LHCN-M2 (cell line): ENCODE measurements at regions not wholly inside any gene's neighbourhood (a gene's known extent, or its start where the extent isn't known, plus 50 kb on each side); places are given as distances from the start of the nearest gene placed in this dataset.
A peak's percentile ranks its signal among the peaks of the same experiment; 100 is the strongest.

Experiments
- DNase-seq: peaks from one replicate; pipeline ENCODE4 v3.0.0-alpha.2; 2012; ENCODE audit warnings: low read depth

- DNase-seq, result peak; percentile 54
Observed at GRCh38 chr11:92276773-92277172, 52.2 kb downstream of the FAT3 start.

- DNase-seq, result peak; percentile 26
Observed at GRCh38 chr11:92277871-92278270, 53.3 kb downstream of the FAT3 start.

- peak; percentile 13 for DNase-seq
Observed at GRCh38 chr11:92278791-92279433, 54.3 kb downstream of the FAT3 start.

- no peak for DNase-seq
Observed at GRCh38 chr11:92284107-92284506, 59.5 kb downstream of the FAT3 start.

DNA sequence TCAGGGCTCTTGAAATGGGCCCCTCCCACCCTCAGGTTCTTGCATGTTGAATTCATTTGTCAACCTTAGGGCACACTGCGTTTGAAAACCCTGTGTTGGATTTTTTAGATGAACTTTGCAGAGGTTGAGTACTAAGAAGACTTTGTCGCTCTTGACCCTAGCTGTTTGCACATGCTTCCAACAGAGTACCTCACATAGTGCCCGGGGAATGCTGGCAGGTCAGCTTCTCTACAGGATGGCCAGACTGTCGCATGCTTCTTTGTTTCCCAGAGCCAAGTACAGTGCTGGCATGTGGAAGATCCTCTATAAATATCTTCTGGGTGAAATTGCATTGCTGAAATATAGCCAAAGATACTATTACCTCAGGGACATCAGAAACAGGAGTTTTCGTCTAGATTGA is 59.9 kb downstream of the FAT3 start:
- DNase-seq, result no peak

GRCh38 chr11:92285776-92286175 is 61.2 kb downstream of the FAT3 start:
- DNase-seq, result no peak

GRCh38 chr11:92286709-92287108 is 62.1 kb downstream of the FAT3 start:
- DNase-seq, result no peak

GRCh38 chr11:92295175-92296137 is 70.8 kb downstream of the FAT3 start:
- DNase-seq, result peak; percentile 74

GRCh38 chr11:92296138-92296515 is 71.5 kb downstream of the FAT3 start:
- peak; percentile 72 for DNase-seq

DNA sequence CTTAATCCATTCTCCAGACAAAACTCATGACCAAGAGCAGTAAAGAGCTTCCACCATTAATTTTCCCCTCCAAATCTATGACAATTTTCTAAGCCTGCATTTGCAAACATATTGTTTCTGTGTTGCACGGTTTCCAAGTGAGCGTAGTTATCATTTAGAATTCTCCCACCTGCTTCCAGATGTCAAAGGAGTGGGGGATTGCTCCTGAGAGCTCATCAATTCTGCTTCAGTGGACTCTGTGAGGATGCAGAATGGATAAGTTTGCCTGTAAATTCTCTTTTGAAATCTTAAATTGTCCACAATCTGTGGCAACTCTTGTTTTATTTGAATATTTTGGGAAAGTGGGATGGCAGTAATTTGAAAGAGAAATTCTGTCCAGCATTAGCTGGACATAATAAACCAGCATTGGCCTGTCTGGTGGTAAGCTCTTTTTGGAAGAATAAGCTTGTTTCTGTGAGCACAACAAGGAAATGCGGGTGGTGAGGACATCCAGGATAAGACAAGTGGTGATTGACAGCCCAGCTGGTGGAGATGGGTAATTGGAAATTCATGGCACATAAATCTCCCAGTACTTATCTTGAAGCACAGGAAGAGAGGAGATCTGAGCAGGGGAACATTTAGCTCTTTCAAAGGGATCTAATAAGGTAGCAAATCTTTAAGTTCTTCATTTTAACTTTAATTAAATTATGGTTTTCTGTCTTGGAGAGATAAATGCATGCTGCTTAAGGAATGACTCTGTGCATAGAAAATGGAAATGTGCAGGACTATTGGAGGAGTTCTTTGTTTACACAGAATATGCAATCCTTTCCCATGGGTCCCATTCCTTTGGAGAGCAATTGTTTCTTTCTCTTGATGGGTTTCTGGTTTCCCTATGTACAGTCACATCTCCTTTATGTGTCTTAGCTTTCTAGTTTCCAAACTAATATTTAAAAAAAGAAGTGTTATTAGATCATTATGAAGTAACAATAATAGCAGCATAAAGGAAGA is 73.2 kb downstream of the FAT3 start:
- DNase-seq, result peak; percentile 79

DNA sequence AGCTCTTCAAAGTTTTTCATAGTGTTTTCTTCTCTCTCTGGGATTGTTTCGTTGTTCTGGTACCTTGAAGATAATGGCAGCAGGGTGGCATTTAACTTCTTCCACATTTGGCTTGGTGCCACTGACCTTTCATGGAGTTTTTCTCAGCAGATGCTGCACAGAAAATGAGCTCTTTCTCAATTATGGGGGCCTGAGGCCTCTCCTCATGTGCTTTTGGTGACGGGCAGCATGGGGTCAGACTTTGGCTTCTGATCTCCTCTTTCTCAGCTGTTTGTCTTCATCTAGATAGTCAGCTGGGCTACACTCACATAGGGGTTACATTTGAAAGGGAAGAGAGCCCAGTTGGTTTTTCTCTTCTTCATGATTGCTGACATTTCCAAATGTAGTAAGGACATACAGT is 76.3 kb downstream of the FAT3 start:
- DNase-seq, result no peak

GRCh38 chr11:92302770-92303169 is 78.2 kb downstream of the FAT3 start:
- peak; percentile 78 for DNase-seq

GRCh38 chr11:92304271-92304670 is 79.7 kb downstream of the FAT3 start:
- no peak for DNase-seq

GRCh38 chr11:92306966-92307510 is 82.4 kb downstream of the FAT3 start:
- no peak for DNase-seq

DNA sequence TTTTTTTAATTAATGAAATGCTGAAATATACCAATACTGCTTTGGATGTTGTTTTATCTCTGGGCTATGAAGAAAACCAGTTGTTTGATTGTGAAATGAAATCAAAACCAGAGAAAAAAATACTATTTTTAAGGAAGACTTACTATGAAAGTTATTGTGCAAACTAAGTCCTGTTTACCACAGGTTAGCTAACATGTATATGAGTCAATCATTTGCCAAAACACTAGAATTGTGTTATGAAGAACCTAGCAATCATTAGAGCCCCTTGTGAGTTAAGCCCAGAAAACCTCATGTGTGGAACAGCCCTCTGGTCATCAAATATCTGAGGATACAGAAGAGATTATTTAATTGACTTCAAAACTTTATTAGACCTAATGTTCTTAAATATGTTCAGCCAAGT is 83.7 kb downstream of the FAT3 start:
- DNase-seq, result peak; percentile 38

- DNase-seq, result peak; percentile 29
Observed at GRCh38 chr11:92311616-92312449, 87.2 kb downstream of the FAT3 start.

GRCh38 chr11:92313784-92314183 is 89.2 kb downstream of the FAT3 start:
- no peak for DNase-seq

DNA sequence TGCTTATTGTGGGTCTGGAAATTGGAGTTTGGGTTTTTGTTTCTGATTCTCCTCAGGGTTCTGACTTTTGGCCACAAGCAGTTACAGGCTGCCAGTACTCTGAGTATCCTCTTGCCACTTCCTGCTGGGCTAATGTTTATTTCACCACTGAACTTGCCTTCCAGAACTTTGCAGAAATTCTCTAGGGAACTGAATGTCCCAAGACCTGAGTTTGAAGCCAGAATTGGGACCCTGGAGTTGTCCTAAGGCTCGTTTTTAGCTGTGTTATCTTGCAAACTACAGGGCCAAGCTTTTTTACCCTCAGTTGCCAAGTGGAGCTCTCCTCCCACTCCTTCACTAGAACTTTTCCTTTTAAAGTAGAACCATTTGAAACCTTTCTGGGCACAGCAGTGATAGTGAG is 89.9 kb downstream of the FAT3 start:
- DNase-seq, result peak; percentile 70

GRCh38 chr11:92316106-92316809 is 91.6 kb downstream of the FAT3 start:
- DNase-seq, result no peak

- no peak for DNase-seq
Observed at GRCh38 chr11:92317222-92317621, 92.6 kb downstream of the FAT3 start.
